Activated naive CD8-positive, alpha-beta T cell treated with anti-CD3 and anti-CD28 coated beads, Interleukin-2, amount 50 U/mL, for 24 hours (primary cell): ENCODE measurements at regions not wholly inside any gene's neighbourhood (a gene's known extent, or its start where the extent isn't known, plus 50 kb on each side); places are given as distances from the start of the nearest gene placed in this dataset.
"Not testable (repeated sequence)": the region's sequence is repeated elsewhere in the genome, so short reads cannot be mapped to it uniquely, and the experiment has no call there.

Experiments
- ATAC-seq: fragments of 150-1000 bp; cut with Tn5 transposase; one replicate; pipeline ENCODE4 v1.10.0; 2021
- DNase-seq: peaks from one replicate; pipeline ENCODE4 v3.0.0; 2021
- H3K27ac Mint-ChIP-seq: one replicate; pipeline ENCODE4 v1.8.0; 2021; ENCODE audit warnings: mild to moderate bottlenecking, mixed read lengths
- H3K27me3 Mint-ChIP-seq: one replicate; pipeline ENCODE4 v1.8.0; 2021; ENCODE audit warnings: mixed read lengths
- H3K36me3 Mint-ChIP-seq: one replicate; pipeline ENCODE4 v1.8.0; 2021; ENCODE audit warnings: low read depth, mixed read lengths
- H3K4me1 Mint-ChIP-seq: one replicate; pipeline ENCODE4 v1.8.0; 2021; ENCODE audit warnings: mixed read lengths
- H3K4me3 Mint-ChIP-seq: one replicate; pipeline ENCODE4 v1.8.0; 2021; ENCODE audit warnings: mild to moderate bottlenecking, moderate library complexity, mixed read lengths
- H3K9me3 Mint-ChIP-seq: one replicate; pipeline ENCODE4 v1.8.0; 2021; ENCODE audit warnings: mixed read lengths

DNA sequence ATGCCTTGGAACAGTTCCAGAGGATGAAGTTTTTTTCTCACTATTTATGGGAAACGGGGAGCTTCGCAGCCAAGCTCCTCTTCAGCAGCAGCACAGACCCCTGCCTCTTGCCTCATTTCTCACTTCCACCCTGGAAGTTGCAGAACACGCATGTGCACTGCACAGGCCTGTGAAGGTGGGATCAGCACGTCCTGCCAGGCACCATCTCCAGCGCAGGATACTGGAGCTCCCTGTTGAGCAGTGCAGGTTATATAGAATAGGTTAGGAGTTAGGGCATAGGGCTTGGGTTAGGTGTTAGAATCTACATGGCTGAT, 110.1 kb upstream of the CENPE start:
- peaks cover 6% of the 10 kb centered on the region for H3K9me3 Mint-ChIP-seq
- H3K4me1 Mint-ChIP-seq, result no peaks in the 10 kb centered on the region
- H3K27me3 Mint-ChIP-seq, result no peaks in the 10 kb centered on the region
- no peaks in the 10 kb centered on the region for H3K36me3 Mint-ChIP-seq
- no peak overlapping the region for H3K27ac Mint-ChIP-seq
- DNase-seq (no peak), ATAC-seq (no peak)
- no peak overlapping the region for H3K4me3 Mint-ChIP-seq

- Mint-ChIP-seq H3K27me3 (no peaks in the 10 kb centered on the region), H3K4me3 (no peak overlapping the region), H3K27ac (no peak overlapping the region), H3K36me3 (no peaks in the 10 kb centered on the region), H3K4me1 (no peaks in the 10 kb centered on the region), H3K9me3 (peaks cover 6% of the 10 kb centered on the region)
- DNase-seq (no peak), ATAC-seq (peak; percentile 33)
These were observed 109.5 kb upstream of the CENPE start for GRCh38 chr4:103307453-103308247.

- Mint-ChIP-seq H3K4me1 (no peaks in the 10 kb centered on the region), H3K4me3 (no peak overlapping the region), H3K9me3 (peaks cover 6% of the 10 kb centered on the region), H3K27ac (no peak overlapping the region), H3K36me3 (no peaks in the 10 kb centered on the region), H3K27me3 (no peaks in the 10 kb centered on the region)
- no peak for DNase-seq
- ATAC-seq, result no peak
These were observed 108.8 kb upstream of the CENPE start for GRCh38 chr4:103306870-103307375.

GRCh38 chr4:103305355-103305754, 107.2 kb upstream of the CENPE start:
- H3K4me3 Mint-ChIP-seq, result no peak overlapping the region

GRCh38 chr4:103303011-103303410, 104.9 kb upstream of the CENPE start:
- no peaks in the 10 kb centered on the region for H3K27me3 Mint-ChIP-seq
- H3K27ac Mint-ChIP-seq, result no peak overlapping the region
- ATAC-seq (no peak), DNase-seq (no peak)
- H3K4me3 Mint-ChIP-seq, result no peak overlapping the region
- H3K9me3 Mint-ChIP-seq, result no peaks in the 10 kb centered on the region
- no peaks in the 10 kb centered on the region for H3K4me1 Mint-ChIP-seq
- no peaks in the 10 kb centered on the region for H3K36me3 Mint-ChIP-seq

More at GRCh38 chr4:103305355-103305754, 107.2 kb upstream of the CENPE start:
- no peaks in the 10 kb centered on the region for H3K4me1 Mint-ChIP-seq
- no peaks in the 10 kb centered on the region for H3K9me3 Mint-ChIP-seq
- no peaks in the 10 kb centered on the region for H3K36me3 Mint-ChIP-seq
- no peak for DNase-seq
- H3K27ac Mint-ChIP-seq, result no peak overlapping the region
- ATAC-seq, result no peak
- H3K27me3 Mint-ChIP-seq, result no peaks in the 10 kb centered on the region

DNA sequence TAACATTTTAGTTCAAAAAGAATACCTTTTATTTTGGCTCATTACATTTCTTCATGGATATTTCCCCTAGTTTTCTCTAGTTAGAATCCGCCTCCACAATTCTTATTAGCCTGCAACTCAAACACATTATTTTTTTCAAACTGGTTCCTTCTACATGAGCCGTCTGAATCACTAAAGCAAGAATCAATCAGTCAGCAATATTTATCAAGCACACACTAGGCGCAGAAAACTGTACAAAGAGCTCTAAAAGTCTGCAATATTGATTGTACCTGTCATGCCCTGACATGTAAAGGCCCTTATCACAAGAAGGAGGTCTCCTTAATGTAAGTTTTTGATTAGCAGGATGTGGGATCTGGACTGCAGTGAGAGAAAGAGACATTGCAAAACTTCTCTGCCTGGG, 94.8 kb upstream of the CENPE start:
- no peaks in the 10 kb centered on the region for H3K27me3 Mint-ChIP-seq
- no peaks in the 10 kb centered on the region for H3K4me1 Mint-ChIP-seq
- no peaks in the 10 kb centered on the region for H3K36me3 Mint-ChIP-seq
- no peak overlapping the region for H3K4me3 Mint-ChIP-seq
- DNase-seq (no peak), ATAC-seq (no peak)
- H3K9me3 Mint-ChIP-seq, result no peaks in the 10 kb centered on the region
- no peak overlapping the region for H3K27ac Mint-ChIP-seq

GRCh38 chr4:103292373-103292772, 94.2 kb upstream of the CENPE start:
- no peaks in the 10 kb centered on the region for H3K27me3 Mint-ChIP-seq
- no peak for ATAC-seq
- H3K27ac Mint-ChIP-seq, result no peak overlapping the region
- no peaks in the 10 kb centered on the region for H3K4me1 Mint-ChIP-seq
- DNase-seq, result no peak
- H3K4me3 Mint-ChIP-seq, result no peak overlapping the region
- H3K9me3 Mint-ChIP-seq, result no peaks in the 10 kb centered on the region
- no peaks in the 10 kb centered on the region for H3K36me3 Mint-ChIP-seq

GRCh38 chr4:103289186-103289585, 91.0 kb upstream of the CENPE start:
- Mint-ChIP-seq H3K36me3 (no peaks in the 10 kb centered on the region), H3K27me3 (no peaks in the 10 kb centered on the region), H3K27ac (no peak overlapping the region), H3K9me3 (peaks cover 7% of the 10 kb centered on the region), H3K4me1 (no peaks in the 10 kb centered on the region), H3K4me3 (no peak overlapping the region)
- ATAC-seq, result no peak
- DNase-seq, result no peak

GRCh38 chr4:103272174-103272573, 74.0 kb upstream of the CENPE start:
- ATAC-seq (no peak), DNase-seq (no peak)
- Mint-ChIP-seq H3K4me1 (no peaks in the 10 kb centered on the region), H3K36me3 (no peaks in the 10 kb centered on the region), H3K9me3 (no peaks in the 10 kb centered on the region), H3K27ac (no peak overlapping the region), H3K4me3 (no peak overlapping the region), H3K27me3 (peaks cover 8% of the 10 kb centered on the region)

DNA sequence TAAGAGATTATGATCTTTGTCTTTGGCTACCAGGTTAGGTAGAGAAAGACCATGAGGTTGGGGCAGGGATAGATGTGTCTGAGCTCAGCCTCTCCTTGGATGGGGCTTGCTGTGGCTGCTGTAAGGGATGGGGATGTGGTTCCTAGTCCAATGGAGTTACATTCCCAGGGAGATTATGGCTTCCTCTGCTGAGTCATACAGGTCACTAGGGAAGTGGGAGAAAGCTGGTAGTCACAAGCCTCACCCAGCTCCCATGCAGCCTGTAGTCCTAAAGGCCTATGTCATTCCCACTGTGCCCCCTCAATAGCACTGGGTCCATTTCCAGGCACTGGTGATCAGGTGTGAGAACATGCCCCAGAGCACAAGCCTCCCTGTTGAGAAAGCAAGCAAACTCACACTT, 70.6 kb upstream of the CENPE start:
- H3K27ac Mint-ChIP-seq, result no peak overlapping the region
- peaks cover 19% of the 10 kb centered on the region for H3K27me3 Mint-ChIP-seq

DNA sequence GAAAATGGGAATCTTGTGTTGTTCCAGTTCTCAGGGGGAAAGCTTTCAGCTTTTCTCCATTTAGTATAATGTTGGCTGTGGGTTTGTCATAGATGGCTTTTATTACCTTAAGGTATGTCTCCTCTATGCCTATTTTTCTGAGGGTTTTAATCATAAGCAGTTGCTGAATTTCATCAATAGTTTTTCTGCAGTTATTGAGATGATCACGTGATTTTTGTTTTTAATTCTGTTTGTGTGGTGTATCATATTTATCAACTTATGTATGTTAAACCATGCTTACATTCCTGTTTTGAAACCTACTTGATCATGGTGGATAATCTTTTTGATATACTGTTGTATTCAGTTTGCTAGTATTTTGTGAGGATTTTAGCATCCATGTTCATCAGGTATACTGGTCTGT, 66.8 kb upstream of the CENPE start:
- no peak for DNase-seq
- Mint-ChIP-seq H3K4me3 (no peak overlapping the region), H3K9me3 (no peaks in the 10 kb centered on the region), H3K4me1 (no peaks in the 10 kb centered on the region), H3K27me3 (peaks cover 20% of the 10 kb centered on the region), H3K27ac (no peak overlapping the region), H3K36me3 (no peaks in the 10 kb centered on the region)
- ATAC-seq, result no peak

More for the DNA sequence above, 70.6 kb upstream of the CENPE start:
- H3K4me1 Mint-ChIP-seq, result no peaks in the 10 kb centered on the region
- H3K36me3 Mint-ChIP-seq, result no peaks in the 10 kb centered on the region
- ATAC-seq (no peak), DNase-seq (no peak)
- H3K9me3 Mint-ChIP-seq, result no peaks in the 10 kb centered on the region
- no peak overlapping the region for H3K4me3 Mint-ChIP-seq

GRCh38 chr4:103256068-103256467, 57.9 kb upstream of the CENPE start:
- not testable (repeated sequence) for H3K4me3 Mint-ChIP-seq, H3K4me1 Mint-ChIP-seq, ATAC-seq, DNase-seq, H3K27me3 Mint-ChIP-seq, H3K27ac Mint-ChIP-seq, H3K9me3 Mint-ChIP-seq, H3K36me3 Mint-ChIP-seq
